ENCODE measurements at regions not wholly inside any gene's neighbourhood (a gene's known extent, or its start where the extent isn't known, plus 50 kb on each side); places are given as distances from the start of the nearest gene placed in this dataset.
"Not testable (repeated sequence)": the region's sequence is repeated elsewhere in the genome, so short reads cannot be mapped to it uniquely, and the experiment has no call there.

GRCh38 chr5:103883143-103883542 lies 320.6 kb upstream of the NUDT12 start:
- TF ChIP-seq, protein P1, sequence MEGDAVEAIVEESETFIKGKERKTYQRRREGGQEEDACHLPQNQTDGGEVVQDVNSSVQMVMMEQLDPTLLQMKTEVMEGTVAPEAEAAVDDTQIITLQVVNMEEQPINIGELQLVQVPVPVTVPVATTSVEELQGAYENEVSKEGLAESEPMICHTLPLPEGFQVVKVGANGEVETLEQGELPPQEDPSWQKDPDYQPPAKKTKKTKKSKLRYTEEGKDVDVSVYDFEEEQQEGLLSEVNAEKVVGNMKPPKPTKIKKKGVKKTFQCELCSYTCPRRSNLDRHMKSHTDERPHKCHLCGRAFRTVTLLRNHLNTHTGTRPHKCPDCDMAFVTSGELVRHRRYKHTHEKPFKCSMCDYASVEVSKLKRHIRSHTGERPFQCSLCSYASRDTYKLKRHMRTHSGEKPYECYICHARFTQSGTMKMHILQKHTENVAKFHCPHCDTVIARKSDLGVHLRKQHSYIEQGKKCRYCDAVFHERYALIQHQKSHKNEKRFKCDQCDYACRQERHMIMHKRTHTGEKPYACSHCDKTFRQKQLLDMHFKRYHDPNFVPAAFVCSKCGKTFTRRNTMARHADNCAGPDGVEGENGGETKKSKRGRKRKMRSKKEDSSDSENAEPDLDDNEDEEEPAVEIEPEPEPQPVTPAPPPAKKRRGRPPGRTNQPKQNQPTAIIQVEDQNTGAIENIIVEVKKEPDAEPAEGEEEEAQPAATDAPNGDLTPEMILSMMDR (IDR thresholded peaks at IDR 0.05; ENCODE audit: insufficient read depth, low read length, severe bottlenecking) = no peak
- FAIRE-seq = no peak
- H3K36me3 ChIP-seq (ENCODE audit: control insufficient read depth, insufficient read depth, low read length) = no peaks in the 10 kb centered on the region

GRCh38 chr5:103881560-103881959 lies 319.0 kb upstream of the NUDT12 start:
- TF ChIP-seq, protein P1 (IDR thresholded peaks at IDR 0.05; ENCODE audit: insufficient read depth, low read length, severe bottlenecking) = no peak
- no peak overlapping the region for H3K4me3 ChIP-seq (ENCODE audit: low read depth, low read length)
- H3K36me3 ChIP-seq (ENCODE audit: control insufficient read depth, insufficient read depth, low read length) = no peaks in the 10 kb centered on the region
- H3K27me3 ChIP-seq (ENCODE audit: control insufficient read depth, insufficient read depth, low read length) = no peaks in the 10 kb centered on the region
- FAIRE-seq (no peak), DNase-seq (ENCODE audit: low read depth) (no peak)

More at GRCh38 chr5:103883143-103883542, 320.6 kb upstream of the NUDT12 start:
- Histone ChIP-seq H3K4me3 (ENCODE audit: low read depth, low read length) (no peak overlapping the region), H3K27me3 (ENCODE audit: control insufficient read depth, insufficient read depth, low read length) (no peaks in the 10 kb centered on the region)
- no peak for DNase-seq (ENCODE audit: low read depth)

DNA sequence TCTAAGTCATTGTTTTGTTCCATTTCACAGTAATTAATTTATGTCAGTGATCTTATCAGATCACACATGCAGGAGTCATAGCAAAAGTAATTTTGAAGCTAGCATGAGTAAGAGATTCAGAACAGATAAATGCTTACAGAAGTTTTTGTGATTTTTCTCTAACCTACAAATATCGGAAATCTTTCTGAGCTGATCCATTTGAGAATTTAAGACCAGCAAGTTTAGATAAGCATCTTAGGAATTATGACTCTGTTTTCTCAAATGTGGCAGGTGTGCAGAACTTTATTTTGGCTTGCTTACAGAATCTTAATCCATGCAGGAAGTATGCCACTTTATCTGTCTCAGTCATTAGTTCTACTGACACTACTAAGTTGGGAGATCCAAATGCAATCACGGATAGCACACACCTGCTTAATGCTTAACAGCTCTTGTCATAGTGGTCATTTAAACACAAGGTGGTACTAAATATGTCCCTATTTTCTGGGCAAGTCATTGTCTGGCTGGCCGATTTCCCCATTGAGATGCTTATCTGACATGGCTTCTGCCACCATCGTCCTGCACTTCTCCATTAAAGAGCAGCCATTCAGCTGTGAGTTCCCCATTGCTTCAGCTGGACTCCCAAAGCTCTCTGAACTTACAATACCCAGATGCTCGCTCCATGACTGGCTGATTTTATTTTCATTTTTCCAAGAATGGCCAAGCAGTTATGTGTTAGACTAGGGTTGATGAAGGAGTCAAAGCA lies 305.4 kb upstream of the NUDT12 start:
- TF ChIP-seq, protein P1 (IDR thresholded peaks at IDR 0.05; ENCODE audit: insufficient read depth, low read length, severe bottlenecking) = no peak
- no peaks in the 10 kb centered on the region for H3K36me3 ChIP-seq (ENCODE audit: control insufficient read depth, insufficient read depth, low read length)
- no peak for DNase-seq (ENCODE audit: low read depth)
- no peaks in the 10 kb centered on the region for H3K27me3 ChIP-seq (ENCODE audit: control insufficient read depth, insufficient read depth, low read length)
- no peak for FAIRE-seq
- no peak overlapping the region for H3K4me3 ChIP-seq (ENCODE audit: low read depth, low read length)

DNA sequence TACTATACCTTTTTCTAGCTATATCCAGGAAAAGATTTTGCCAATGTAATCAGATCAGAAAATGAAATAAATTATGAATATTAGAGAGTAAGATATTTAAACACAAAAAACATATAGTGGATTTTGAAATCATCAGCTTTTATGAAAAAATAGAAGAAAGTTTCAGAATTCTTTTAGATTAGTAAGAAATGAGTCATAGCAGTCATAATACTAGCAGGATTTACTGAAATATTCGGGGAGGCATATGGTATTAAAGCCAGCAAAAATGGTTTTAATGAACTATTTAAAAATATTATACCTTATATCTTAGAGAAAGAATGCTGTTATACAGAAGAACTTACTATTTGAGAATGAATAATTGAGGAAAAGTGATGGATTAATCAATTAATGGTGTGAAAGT lies 303.6 kb upstream of the NUDT12 start:
- no peak for FAIRE-seq
- Histone ChIP-seq H3K27me3 (ENCODE audit: control insufficient read depth, insufficient read depth, low read length) (no peaks in the 10 kb centered on the region), H3K36me3 (ENCODE audit: control insufficient read depth, insufficient read depth, low read length) (no peaks in the 10 kb centered on the region), H3K4me3 (ENCODE audit: low read depth, low read length) (no peak overlapping the region)
- no peak for DNase-seq (ENCODE audit: low read depth)
- TF ChIP-seq, protein P1 (IDR thresholded peaks at IDR 0.05; ENCODE audit: insufficient read depth, low read length, severe bottlenecking) = no peak

DNA sequence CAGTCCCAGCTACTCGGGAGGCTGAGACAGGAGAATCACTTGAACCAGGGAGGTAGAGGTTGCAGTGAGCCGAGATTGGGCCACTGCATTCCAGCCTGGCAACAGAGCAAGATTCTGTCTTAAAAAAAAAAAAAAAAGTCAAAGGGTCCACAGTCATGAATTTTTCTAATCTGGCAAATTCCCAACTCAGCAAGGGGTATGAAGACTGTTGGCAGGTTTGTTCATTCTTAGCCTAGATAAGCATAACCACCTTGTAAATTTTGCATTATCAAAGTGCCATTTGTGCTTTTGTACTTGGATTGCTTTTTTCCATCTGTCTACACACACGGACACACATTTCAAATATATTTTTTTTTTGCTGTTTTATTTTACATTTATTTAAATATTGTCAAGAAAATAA lies 299.8 kb upstream of the NUDT12 start:
- no peak overlapping the region for H3K4me3 ChIP-seq (ENCODE audit: low read depth, low read length)
- no peaks in the 10 kb centered on the region for H3K36me3 ChIP-seq (ENCODE audit: control insufficient read depth, insufficient read depth, low read length)
- no peak for FAIRE-seq
- no peaks in the 10 kb centered on the region for H3K27me3 ChIP-seq (ENCODE audit: control insufficient read depth, insufficient read depth, low read length)
- DNase-seq (ENCODE audit: low read depth) = no peak
- TF ChIP-seq, protein P1 (IDR thresholded peaks at IDR 0.05; ENCODE audit: insufficient read depth, low read length, severe bottlenecking) = no peak

GRCh38 chr5:103860327-103860726 lies 297.7 kb upstream of the NUDT12 start:
- FAIRE-seq (no peak), DNase-seq (ENCODE audit: low read depth) (no peak)
- no peaks in the 10 kb centered on the region for H3K36me3 ChIP-seq (ENCODE audit: control insufficient read depth, insufficient read depth, low read length)
- TF ChIP-seq, protein P1 (IDR thresholded peaks at IDR 0.05; ENCODE audit: insufficient read depth, low read length, severe bottlenecking) = no peak
- H3K27me3 ChIP-seq (ENCODE audit: control insufficient read depth, insufficient read depth, low read length) = no peaks in the 10 kb centered on the region
- no peak overlapping the region for H3K4me3 ChIP-seq (ENCODE audit: low read depth, low read length)

DNA sequence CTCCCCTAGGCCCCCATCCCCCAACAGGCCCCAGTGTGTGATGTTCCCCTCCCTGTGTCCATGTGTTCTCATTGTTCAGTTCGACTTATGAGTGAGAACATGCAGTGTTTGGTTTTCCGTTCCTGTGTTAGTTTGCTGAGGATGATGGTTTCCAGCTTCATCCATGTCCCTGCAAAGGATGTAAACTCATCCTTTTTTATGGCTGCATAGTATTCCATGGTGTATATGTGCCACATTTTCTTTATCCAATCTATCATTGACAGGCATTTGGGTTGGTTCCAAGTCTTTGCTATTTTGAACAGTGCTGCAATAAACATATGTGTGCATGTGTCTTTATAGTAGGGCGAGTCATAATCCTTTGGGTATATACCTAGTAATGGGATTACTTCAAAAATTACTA lies 295.8 kb upstream of the NUDT12 start:
- not testable (repeated sequence) for DNase-seq (ENCODE audit: low read depth); FAIRE-seq; H3K4me3 ChIP-seq (ENCODE audit: low read depth, low read length); H3K36me3 ChIP-seq (ENCODE audit: control insufficient read depth, insufficient read depth, low read length); H3K27me3 ChIP-seq (ENCODE audit: control insufficient read depth, insufficient read depth, low read length)
